ENCODE measurements at regions not wholly inside any gene's neighbourhood (a gene's known extent, or its start where the extent isn't known, plus 50 kb on each side); places are given as distances from the start of the nearest gene placed in this dataset.

DNA sequence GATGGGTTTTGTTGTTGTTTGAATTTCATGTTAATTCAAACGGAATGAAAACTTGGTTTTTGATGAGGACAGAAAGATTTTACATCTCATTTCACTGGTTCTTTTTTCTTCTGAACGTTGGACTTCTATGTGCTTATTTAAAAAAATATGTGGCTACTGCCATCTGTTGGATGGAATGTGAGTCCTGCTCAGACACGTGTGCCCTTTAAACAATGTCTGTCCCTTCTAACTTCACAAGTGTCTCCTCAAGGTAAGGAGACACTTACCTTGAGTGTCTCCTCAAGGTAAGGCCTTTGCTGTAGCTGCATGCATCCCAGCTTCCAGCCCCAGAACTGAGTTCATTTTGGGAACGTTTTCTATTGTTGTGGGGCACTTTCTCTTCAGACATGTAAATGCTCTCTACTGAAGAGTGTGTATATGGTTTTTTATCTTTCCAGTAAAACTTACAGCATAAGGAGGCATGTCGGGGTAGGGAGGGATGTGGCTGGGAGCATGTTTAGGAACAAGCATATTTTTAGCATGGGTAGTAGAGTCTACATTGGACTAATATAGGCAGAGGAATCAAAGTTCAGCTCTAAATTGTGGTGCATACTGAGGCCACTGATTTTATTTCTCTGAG, 63.1 kb upstream of the UBE3A start:
- DNase-seq = no peak

DNA sequence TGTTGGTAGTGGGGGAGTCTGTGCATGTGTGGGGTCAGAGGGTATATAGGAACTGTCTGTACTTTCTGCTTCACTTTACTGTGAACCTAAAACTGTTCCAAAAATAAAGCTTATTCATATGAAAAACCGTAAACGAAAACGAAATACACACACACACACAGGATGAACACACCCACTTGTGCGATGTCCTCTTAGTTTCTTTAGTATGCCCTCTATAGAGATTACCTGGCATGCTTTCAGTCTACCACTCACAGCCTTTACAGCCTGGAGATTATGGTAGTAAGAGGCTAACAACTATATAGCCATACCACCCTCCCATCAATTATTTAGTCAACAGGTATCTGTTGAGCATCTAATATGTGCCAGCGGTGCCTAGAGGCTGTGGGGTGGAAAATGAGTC, 60.0 kb upstream of the UBE3A start:
- DNase-seq = no peak

DNA sequence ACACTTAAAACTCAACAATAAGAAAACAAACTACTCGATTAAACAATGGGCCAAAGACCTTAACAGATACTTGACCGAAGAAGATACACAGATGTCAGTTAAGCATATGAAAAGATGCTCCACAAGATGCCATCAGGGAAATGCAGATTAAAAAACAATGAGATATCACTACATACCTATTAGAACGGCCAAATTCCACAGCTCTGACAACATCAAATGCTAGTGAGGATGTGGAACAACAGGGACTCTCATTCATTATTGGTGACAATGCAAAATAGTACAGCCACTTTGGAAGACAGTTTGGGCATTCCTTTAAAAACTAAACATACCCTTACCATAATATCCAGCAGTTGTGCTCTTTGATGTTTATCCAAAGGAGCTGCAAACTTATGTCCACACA, 59.1 kb upstream of the UBE3A start:
- DNase-seq = no peak

DNA sequence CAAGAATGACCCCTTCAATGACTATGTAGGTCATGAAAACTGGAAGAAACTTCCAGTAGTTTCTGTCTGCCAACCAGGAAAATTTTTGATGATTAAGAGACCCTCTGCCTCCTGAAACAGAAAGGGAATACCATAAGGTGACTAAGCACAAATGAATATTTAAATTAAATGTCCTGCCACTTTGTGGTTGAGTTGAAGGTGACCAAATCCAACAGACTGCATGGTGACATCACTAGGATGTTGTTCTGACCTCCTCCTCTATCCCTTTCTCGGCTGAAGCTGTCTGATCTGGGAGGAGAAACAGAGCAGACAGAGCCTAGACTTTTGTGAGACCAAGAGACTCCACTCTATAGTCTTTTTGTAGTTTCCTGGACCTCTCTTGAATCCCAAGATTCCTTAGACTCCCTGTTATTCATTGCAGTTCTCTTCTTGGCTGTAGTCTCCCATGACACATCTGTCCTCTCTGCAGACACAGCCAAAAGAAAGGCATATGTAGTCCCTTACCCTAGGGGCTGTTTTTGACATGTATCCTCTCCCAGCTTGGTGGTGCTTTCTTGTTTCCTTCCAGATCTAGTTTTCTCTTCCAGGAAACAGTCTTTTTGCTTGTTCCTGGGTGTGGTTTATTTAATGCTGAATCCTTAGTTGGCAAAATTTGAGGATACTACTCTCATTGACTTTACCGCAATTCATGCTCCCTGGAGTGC, 55.2 kb upstream of the UBE3A start:
- no peak for DNase-seq

DNA sequence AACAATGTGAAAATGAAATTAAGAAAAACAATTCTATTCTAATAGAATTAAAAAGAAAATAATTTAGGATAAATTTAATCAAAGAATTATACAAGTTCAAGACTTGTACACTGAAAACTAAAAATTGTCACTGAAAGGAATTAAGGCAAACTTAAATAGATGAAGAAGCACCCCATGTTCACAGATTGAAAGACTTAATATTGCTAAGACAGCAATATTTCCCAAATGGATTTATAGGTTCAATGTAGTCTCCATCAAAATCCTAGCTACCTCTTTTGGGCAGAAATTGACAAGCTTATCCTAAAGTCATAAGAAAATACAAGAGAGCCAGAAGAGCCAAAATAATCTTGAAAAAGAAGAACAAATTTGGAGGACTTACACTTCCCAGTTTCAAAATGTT, 53.5 kb upstream of the UBE3A start:
- DNase-seq = no peak
